Stimulated activated effector memory CD8-positive, alpha-beta T cell treated with anti-CD3 and anti-CD28 coated beads, Interleukin-12 subunit alpha, Interleukin-12 subunit beta, amount 100 ng/mL, for 72 hours (primary cell): ENCODE measurements at regions not wholly inside any gene's neighbourhood (a gene's known extent, or its start where the extent isn't known, plus 50 kb on each side); places are given as distances from the start of the nearest gene placed in this dataset.

Experiments used
- ATAC-seq: fragments of 150-1000 bp; cut with Tn5 transposase; 2 replicates; pipeline ENCODE4 v1.10.0; 2021
- DNase-seq, 2 donors: peaks; one replicate each; pipeline ENCODE4 v3.0.0; 2021 to 2022; ENCODE audit warnings: low spot score in 2 of 2
- H3K27ac Mint-ChIP-seq: one replicate; pipeline ENCODE4 v1.8.0; 2022; ENCODE audit warnings: mild to moderate bottlenecking, mixed read lengths
- H3K36me3 Mint-ChIP-seq: one replicate; pipeline ENCODE4 v1.8.0; 2022; ENCODE audit warnings: mild to moderate bottlenecking, mixed read lengths
- H3K4me1 Mint-ChIP-seq: one replicate; pipeline ENCODE4 v1.8.0; 2022; ENCODE audit warnings: mixed read lengths
- H3K4me3 Mint-ChIP-seq: one replicate; pipeline ENCODE4 v1.8.0; 2022; ENCODE audit warnings: mild to moderate bottlenecking, mixed read lengths
- H3K9me3 Mint-ChIP-seq: one replicate; pipeline ENCODE4 v1.8.0; 2022; ENCODE audit warnings: mixed read lengths

- DNase-seq (no peak), ATAC-seq (no peak)
- H3K9me3 Mint-ChIP-seq, result peaks cover 13% of the 10 kb centered on the region
- H3K27ac Mint-ChIP-seq, result no peak overlapping the region
- no peaks in the 10 kb centered on the region for H3K4me1 Mint-ChIP-seq
- no peak overlapping the region for H3K4me3 Mint-ChIP-seq
- H3K36me3 Mint-ChIP-seq, result no peaks in the 10 kb centered on the region
These were observed 273.2 kb upstream of the CDH9 start for GRCh38 chr5:27311544-27311943.

GRCh38 chr5:27308153-27308552 is 269.8 kb upstream of the CDH9 start:
- ATAC-seq, result no peak
- H3K4me1 Mint-ChIP-seq, result no peaks in the 10 kb centered on the region
- H3K9me3 Mint-ChIP-seq, result peaks cover 10% of the 10 kb centered on the region
- DNase-seq, result no peak
- H3K4me3 Mint-ChIP-seq, result no peak overlapping the region
- no peaks in the 10 kb centered on the region for H3K36me3 Mint-ChIP-seq
- no peak overlapping the region for H3K27ac Mint-ChIP-seq

GRCh38 chr5:27290172-27290571 is 251.8 kb upstream of the CDH9 start:
- Mint-ChIP-seq H3K4me3 (no peak overlapping the region), H3K4me1 (no peaks in the 10 kb centered on the region), H3K36me3 (no peaks in the 10 kb centered on the region), H3K9me3 (peaks cover 14% of the 10 kb centered on the region), H3K27ac (no peak overlapping the region)
- ATAC-seq (no peak), DNase-seq (no peak)

GRCh38 chr5:27276119-27276518 is 237.7 kb upstream of the CDH9 start:
- Mint-ChIP-seq H3K4me3 (no peak overlapping the region), H3K9me3 (peaks cover 3% of the 10 kb centered on the region), H3K36me3 (no peaks in the 10 kb centered on the region), H3K4me1 (no peaks in the 10 kb centered on the region), H3K27ac (no peak overlapping the region)
- ATAC-seq, result no peak
- no peak for DNase-seq

GRCh38 chr5:27275345-27275744 is 237.0 kb upstream of the CDH9 start:
- Mint-ChIP-seq H3K9me3 (peaks cover under 1% of the 10 kb centered on the region), H3K27ac (no peak overlapping the region), H3K4me1 (no peaks in the 10 kb centered on the region), H3K4me3 (no peak overlapping the region), H3K36me3 (no peaks in the 10 kb centered on the region)
- ATAC-seq (no peak), DNase-seq (no peak)

- Mint-ChIP-seq H3K4me3 (no peak overlapping the region), H3K4me1 (no peaks in the 10 kb centered on the region), H3K36me3 (no peaks in the 10 kb centered on the region), H3K9me3 (peaks cover 6% of the 10 kb centered on the region), H3K27ac (no peak overlapping the region)
- DNase-seq (no peak), ATAC-seq (no peak)
These were observed 231.4 kb upstream of the CDH9 start for GRCh38 chr5:27269766-27270165.

GRCh38 chr5:27267209-27267824 is 228.9 kb upstream of the CDH9 start:
- no peaks in the 10 kb centered on the region for H3K4me1 Mint-ChIP-seq
- H3K9me3 Mint-ChIP-seq, result peaks cover 14% of the 10 kb centered on the region
- DNase-seq (no peak), ATAC-seq (no peak)
- no peak overlapping the region for H3K27ac Mint-ChIP-seq
- no peak overlapping the region for H3K4me3 Mint-ChIP-seq
- no peaks in the 10 kb centered on the region for H3K36me3 Mint-ChIP-seq

GRCh38 chr5:27266184-27266583 is 227.8 kb upstream of the CDH9 start:
- H3K4me3 Mint-ChIP-seq, result no peak overlapping the region
- no peak overlapping the region for H3K27ac Mint-ChIP-seq
- no peak for ATAC-seq
- no peaks in the 10 kb centered on the region for H3K36me3 Mint-ChIP-seq
- DNase-seq, result no peak
- H3K9me3 Mint-ChIP-seq, result peaks cover 14% of the 10 kb centered on the region
- no peaks in the 10 kb centered on the region for H3K4me1 Mint-ChIP-seq

GRCh38 chr5:27257696-27258095 is 219.3 kb upstream of the CDH9 start:
- Mint-ChIP-seq H3K36me3 (no peaks in the 10 kb centered on the region), H3K4me1 (no peaks in the 10 kb centered on the region), H3K4me3 (no peak overlapping the region), H3K9me3 (peaks cover 30% of the 10 kb centered on the region), H3K27ac (no peak overlapping the region)
- DNase-seq (no peak), ATAC-seq (no peak)

- H3K36me3 Mint-ChIP-seq, result no peaks in the 10 kb centered on the region
- H3K4me1 Mint-ChIP-seq, result no peaks in the 10 kb centered on the region
- no peak overlapping the region for H3K27ac Mint-ChIP-seq
These were observed 214.5 kb upstream of the CDH9 start for GRCh38 chr5:27252911-27253310.

GRCh38 chr5:27242258-27242626 is 203.9 kb upstream of the CDH9 start:
- Mint-ChIP-seq H3K4me1 (no peaks in the 10 kb centered on the region), H3K36me3 (no peaks in the 10 kb centered on the region), H3K9me3 (peaks cover 9% of the 10 kb centered on the region), H3K27ac (no peak overlapping the region), H3K4me3 (no peak overlapping the region)
- no peak for ATAC-seq
- no peak for DNase-seq

More at GRCh38 chr5:27252911-27253310, 214.5 kb upstream of the CDH9 start:
- Mint-ChIP-seq H3K9me3 (peaks cover 15% of the 10 kb centered on the region), H3K4me3 (no peak overlapping the region)
- DNase-seq (no peak), ATAC-seq (no peak)

- ATAC-seq (no peak), DNase-seq (no peak)
- Mint-ChIP-seq H3K9me3 (peaks cover 8% of the 10 kb centered on the region), H3K4me3 (no peak overlapping the region), H3K36me3 (no peaks in the 10 kb centered on the region), H3K27ac (no peak overlapping the region), H3K4me1 (no peaks in the 10 kb centered on the region)
These were observed 203.3 kb upstream of the CDH9 start for GRCh38 chr5:27241564-27242257.

- H3K36me3 Mint-ChIP-seq, result no peaks in the 10 kb centered on the region
- no peak overlapping the region for H3K27ac Mint-ChIP-seq
- no peaks in the 10 kb centered on the region for H3K4me1 Mint-ChIP-seq
- ATAC-seq (no peak), DNase-seq (no peak)
- H3K9me3 Mint-ChIP-seq, result peaks cover 13% of the 10 kb centered on the region
- no peak overlapping the region for H3K4me3 Mint-ChIP-seq
These were observed 202.4 kb upstream of the CDH9 start for GRCh38 chr5:27240791-27241190.

- Mint-ChIP-seq H3K4me1 (no peaks in the 10 kb centered on the region), H3K9me3 (peaks cover 21% of the 10 kb centered on the region), H3K4me3 (no peak overlapping the region), H3K36me3 (no peaks in the 10 kb centered on the region), H3K27ac (no peak overlapping the region)
- ATAC-seq (no peak), DNase-seq (no peak)
These were observed 196.5 kb upstream of the CDH9 start for GRCh38 chr5:27234916-27235315.

- Mint-ChIP-seq H3K36me3 (no peaks in the 10 kb centered on the region), H3K4me1 (no peaks in the 10 kb centered on the region), H3K4me3 (no peak overlapping the region), H3K9me3 (peaks cover 28% of the 10 kb centered on the region), H3K27ac (no peak overlapping the region)
- no peak for DNase-seq
- ATAC-seq, result no peak
These were observed 183.0 kb upstream of the CDH9 start for GRCh38 chr5:27221410-27221809.

GRCh38 chr5:27220752-27221151 is 182.4 kb upstream of the CDH9 start:
- no peak overlapping the region for H3K4me3 Mint-ChIP-seq
- peaks cover 24% of the 10 kb centered on the region for H3K9me3 Mint-ChIP-seq
- no peak for DNase-seq
- no peak for ATAC-seq
- H3K4me1 Mint-ChIP-seq, result no peaks in the 10 kb centered on the region
- H3K27ac Mint-ChIP-seq, result no peak overlapping the region
- H3K36me3 Mint-ChIP-seq, result no peaks in the 10 kb centered on the region
